GM20000 (cell line): ENCODE measurements at regions not wholly inside any gene's neighbourhood (a gene's known extent, or its start where the extent isn't known, plus 50 kb on each side); places are given as distances from the start of the nearest gene placed in this dataset.

Experiments used
- DNase-seq: peaks from one replicate; pipeline ENCODE4 v3.0.0; 2012; ENCODE audit warnings: low spot score
- TF ChIP-seq, protein P1 (sequence below): IDR thresholded peaks from 2 replicates; pipeline ENCODE4 v1.5.1; 2012; ENCODE audit warnings: mild to moderate bottlenecking, control low read depth; ENCODE audit errors: extremely low read depth, missing control alignments

DNA sequence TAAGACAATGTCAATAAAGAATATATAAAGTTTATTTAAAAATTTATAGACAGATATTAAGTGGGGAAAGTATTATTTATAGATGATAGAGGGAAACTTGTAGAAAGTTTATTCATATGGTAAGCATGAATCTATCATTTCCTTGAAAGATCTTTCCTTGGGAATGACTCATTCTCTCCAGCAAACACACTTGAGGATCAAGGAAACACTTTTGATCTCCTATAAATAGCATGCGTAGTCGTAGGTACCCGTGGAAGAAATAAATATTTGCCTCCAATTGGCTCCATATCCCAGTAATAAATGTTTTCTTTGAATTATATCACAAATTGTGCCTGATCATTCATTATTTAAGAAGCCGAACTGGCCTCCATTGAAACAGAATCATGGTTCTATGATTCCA lies 483.4 kb downstream of the RNF144A start:
- no peak for DNase-seq
- TF ChIP-seq, protein P1, sequence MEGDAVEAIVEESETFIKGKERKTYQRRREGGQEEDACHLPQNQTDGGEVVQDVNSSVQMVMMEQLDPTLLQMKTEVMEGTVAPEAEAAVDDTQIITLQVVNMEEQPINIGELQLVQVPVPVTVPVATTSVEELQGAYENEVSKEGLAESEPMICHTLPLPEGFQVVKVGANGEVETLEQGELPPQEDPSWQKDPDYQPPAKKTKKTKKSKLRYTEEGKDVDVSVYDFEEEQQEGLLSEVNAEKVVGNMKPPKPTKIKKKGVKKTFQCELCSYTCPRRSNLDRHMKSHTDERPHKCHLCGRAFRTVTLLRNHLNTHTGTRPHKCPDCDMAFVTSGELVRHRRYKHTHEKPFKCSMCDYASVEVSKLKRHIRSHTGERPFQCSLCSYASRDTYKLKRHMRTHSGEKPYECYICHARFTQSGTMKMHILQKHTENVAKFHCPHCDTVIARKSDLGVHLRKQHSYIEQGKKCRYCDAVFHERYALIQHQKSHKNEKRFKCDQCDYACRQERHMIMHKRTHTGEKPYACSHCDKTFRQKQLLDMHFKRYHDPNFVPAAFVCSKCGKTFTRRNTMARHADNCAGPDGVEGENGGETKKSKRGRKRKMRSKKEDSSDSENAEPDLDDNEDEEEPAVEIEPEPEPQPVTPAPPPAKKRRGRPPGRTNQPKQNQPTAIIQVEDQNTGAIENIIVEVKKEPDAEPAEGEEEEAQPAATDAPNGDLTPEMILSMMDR: no peak

DNA sequence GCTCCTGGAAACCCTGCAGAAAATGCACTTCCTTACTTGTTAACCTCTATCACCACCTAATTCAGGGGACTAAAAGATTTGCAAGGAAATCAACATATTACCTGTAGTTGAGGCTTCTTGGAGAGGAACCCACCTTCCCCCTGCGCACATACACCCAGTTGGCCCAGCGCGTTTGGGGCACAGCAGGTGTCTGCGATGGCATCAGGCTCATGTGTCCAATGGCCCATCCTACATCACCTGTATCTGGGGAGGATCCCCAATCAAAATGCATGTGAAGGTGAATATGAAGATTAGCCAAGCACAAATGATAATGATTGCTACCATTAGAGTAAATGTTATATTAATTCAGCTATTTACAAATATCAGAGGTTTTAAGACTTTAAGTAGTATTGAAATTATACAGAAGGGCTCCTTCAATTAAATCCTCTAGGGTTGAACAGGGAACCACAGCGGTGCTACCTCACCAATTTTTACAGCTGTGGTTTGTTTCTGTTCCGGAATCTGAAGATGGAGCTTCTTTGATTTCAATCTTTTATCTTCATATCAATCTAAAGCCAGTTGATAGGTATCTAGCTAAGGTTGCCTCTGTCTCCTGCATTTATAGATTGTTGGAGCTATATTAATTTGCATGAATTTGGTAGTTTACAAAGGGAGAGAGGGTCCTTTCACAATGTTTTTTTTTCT lies 486.0 kb downstream of the RNF144A start:
- no peak for DNase-seq
- TF ChIP-seq, protein P1: no peak

DNA sequence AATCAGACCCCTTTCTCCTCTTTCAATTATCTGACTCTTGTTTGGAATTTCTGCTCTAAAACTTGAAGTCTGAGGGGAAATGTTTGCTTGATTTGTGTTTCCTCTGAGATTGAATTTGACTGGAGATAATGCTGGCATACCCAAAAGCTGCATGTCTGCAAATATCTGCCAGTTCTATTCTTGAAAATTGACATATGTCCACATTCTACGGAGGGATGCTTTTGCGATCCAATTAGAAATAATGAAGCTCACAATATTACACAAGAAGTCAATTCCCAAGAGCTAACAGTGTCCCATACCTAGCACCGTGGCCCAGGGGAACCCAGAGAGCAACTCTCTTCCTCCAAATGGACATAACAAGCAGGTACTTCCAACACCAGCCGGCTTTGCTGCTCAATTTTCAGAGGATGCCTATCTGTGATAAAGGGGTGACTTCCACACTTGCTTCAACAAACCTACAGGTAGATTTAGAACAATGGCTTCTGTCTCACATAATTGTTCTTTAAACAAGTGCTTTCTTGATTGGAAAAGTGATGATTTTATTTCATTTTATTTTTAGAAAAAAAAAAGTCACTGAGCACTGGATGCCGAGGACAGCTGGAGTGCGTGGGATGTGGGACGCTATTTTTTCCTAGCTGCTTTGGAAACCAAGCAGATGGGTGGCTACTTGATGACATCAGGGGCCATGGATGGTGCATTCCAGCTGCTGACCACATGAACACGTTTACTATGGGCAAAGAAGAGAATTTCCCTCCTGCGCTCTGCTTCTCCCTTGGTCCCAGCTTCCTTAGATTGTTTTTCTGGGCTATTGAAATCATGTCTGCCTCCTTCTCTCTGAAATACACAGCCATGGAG lies 488.9 kb downstream of the RNF144A start:
- TF ChIP-seq, protein P1: no peak
- no peak for DNase-seq

DNA sequence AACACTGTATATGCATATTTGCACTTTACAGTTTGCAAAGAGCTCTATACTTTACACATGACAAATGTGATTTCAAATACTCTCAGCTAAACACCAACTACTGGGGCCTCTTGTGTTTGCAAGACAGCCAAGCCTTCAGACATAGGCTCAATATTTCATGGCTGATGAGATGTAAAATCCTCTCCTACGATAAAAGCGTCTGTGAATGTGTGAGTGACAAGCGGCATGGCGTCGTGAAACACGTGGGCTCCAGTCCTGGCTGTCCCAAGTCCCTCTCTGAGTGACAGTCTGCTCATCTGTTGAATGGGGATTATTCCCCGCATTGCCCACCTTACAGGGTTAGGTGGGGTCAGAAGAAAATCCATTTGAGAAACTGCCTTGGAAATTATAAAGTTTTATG lies 489.8 kb downstream of the RNF144A start:
- DNase-seq: no peak
- TF ChIP-seq, protein P1: no peak

DNA sequence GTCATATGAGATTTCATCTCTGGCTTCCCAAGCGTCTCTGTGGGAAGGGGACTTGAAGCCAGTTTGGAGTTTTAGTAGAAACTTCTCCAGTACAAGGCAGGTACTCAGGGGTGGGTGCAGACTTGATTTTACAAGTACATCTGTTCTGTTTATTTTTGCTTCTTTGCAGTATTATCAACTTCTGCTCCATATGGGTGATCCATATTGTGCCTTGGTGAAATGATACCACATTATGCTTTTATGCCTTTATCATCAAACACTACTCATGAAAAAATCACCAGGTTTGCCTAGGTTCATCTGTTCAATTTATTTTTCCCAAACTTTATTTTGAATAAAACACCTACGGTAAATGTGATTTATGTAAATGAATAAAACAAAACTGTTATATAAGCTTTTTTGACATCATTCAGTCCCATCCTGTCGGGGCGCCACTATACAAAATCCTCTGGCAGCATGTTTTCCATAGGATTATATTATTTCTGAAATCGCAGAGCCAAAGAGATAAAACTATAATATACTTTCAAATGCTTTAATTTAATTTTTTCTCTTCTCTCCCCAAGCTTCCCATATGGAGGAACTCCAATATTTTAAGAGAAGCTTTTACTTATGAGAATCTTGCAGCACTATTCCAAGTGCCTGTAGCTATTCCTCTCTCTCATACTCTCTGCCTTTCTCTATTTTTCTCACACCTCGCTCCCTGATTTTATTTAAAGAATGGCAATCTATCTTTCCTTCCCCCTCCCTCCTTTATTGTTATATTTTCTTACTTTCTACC lies 490.9 kb downstream of the RNF144A start:
- TF ChIP-seq, protein P1: no peak
- DNase-seq: no peak

DNA sequence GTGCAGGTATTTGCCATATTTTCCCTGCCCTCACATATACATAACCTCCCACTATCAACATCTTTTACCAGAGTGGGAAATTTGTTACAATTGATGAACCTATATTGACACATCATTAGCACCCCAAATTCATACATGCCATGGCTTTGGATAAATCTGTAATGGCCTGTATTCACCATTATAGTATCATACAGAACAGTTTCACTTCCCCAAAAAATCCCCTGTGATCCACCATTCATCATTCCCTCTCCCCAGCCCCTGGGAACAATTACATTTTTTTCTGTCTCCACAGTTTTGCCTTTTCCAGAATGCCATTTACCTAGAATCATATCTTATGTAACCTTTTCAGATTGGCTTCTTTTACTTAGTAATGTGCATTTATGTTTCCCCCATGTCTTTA lies 494.5 kb downstream of the RNF144A start:
- DNase-seq: no peak
- TF ChIP-seq, protein P1: no peak
